HG02943 (cell line): ENCODE measurements at regions not wholly inside any gene's neighbourhood (a gene's known extent, or its start where the extent isn't known, plus 50 kb on each side); places are given as distances from the start of the nearest gene placed in this dataset.

ENCODE experiments used
- ATAC-seq: cut with Tn5 transposase; IDR thresholded peaks from one replicate; pipeline ENCODE4 v1.9.1; 2021; ENCODE audit warnings: mild to moderate bottlenecking, low read depth, moderate library complexity; ENCODE audit not compliant: unreplicated experiment

GRCh38 chr14:48936849-48937248, 649.3 kb downstream of the RPS29 start:
- no peak for ATAC-seq

- ATAC-seq: no peak
Measured at GRCh38 chr14:48936362-48936761, 649.8 kb downstream of the RPS29 start.

- ATAC-seq: no peak
Measured at GRCh38 chr14:48925184-48925583, 661.0 kb downstream of the RPS29 start.

GRCh38 chr14:48914921-48915320, 671.3 kb downstream of the RPS29 start:
- ATAC-seq: no peak

GRCh38 chr14:48914382-48914781, 671.8 kb downstream of the RPS29 start:
- no peak for ATAC-seq

GRCh38 chr14:48900565-48900964, 685.6 kb downstream of the RPS29 start:
- no peak for ATAC-seq

GRCh38 chr14:48890333-48890732, 695.8 kb downstream of the RPS29 start:
- ATAC-seq: no peak

- no peak for ATAC-seq
Measured at GRCh38 chr14:48876806-48877340, 709.3 kb downstream of the RPS29 start.

GRCh38 chr14:48874711-48875110, 711.5 kb downstream of the RPS29 start:
- no peak for ATAC-seq

- ATAC-seq: no peak
Measured at GRCh38 chr14:48857366-48857765, 728.8 kb downstream of the RPS29 start.

- ATAC-seq: no peak
Measured at GRCh38 chr14:48853159-48853558, 733.0 kb downstream of the RPS29 start.

- no peak for ATAC-seq
Measured at GRCh38 chr14:48849741-48850322, 736.3 kb downstream of the RPS29 start.

- ATAC-seq: no peak
Measured at GRCh38 chr14:48842785-48843184, 743.4 kb downstream of the RPS29 start.

- no peak for ATAC-seq
Measured at GRCh38 chr14:48826058-48826457, 760.1 kb downstream of the RPS29 start.

GRCh38 chr14:48814562-48814961, 771.6 kb downstream of the RPS29 start:
- ATAC-seq: no peak

- no peak for ATAC-seq
Measured at GRCh38 chr14:48805315-48805714, 780.9 kb downstream of the RPS29 start.

GRCh38 chr14:48792376-48793024, 793.7 kb downstream of the RPS29 start:
- no peak for ATAC-seq

GRCh38 chr14:48788771-48789170, 797.4 kb downstream of the RPS29 start:
- no peak for ATAC-seq

- no peak for ATAC-seq
Measured at GRCh38 chr14:48786498-48786897, 799.7 kb downstream of the RPS29 start.

GRCh38 chr14:48771717-48772116, 814.5 kb downstream of the RPS29 start:
- ATAC-seq: no peak

GRCh38 chr14:48751293-48751692, 834.9 kb downstream of the RPS29 start:
- no peak for ATAC-seq

GRCh38 chr14:48748151-48748675, 838.0 kb downstream of the RPS29 start:
- ATAC-seq: no peak
